IMR-90 (cell line): ENCODE measurements at regions not wholly inside any gene's neighbourhood (a gene's known extent, or its start where the extent isn't known, plus 50 kb on each side); places are given as distances from the start of the nearest gene placed in this dataset.

ENCODE experiments used
- ATAC-seq: fragments of 200-7000 bp; cut with Tn5 transposase; 2 replicates; pipeline ENCODE4 v1.9.1; 2020; ENCODE audit warnings: low read depth, mild to moderate bottlenecking, moderate library complexity
- BruUV-seq: library from RNA; stranded (reverse); fragments of 400-500 nt; replicated peaks from 2 replicates; lab custom pipeline; 2021; lab: Mats Ljungman, UMichigan
- CTCF ChIA-PET: fragments of 300-600 bp; formaldehyde crosslinking; extraction: SDS; loops from one replicate; lab custom pipeline; 2021; ENCODE audit warnings: antibody characterized with exemption; lab: Yijun Ruan, JAX
- POLR2A ChIA-PET: fragments of 300-600 bp; sonication (Branson Sonifier 250); formaldehyde crosslinking; loops from one replicate; lab custom pipeline; 2022; ENCODE audit warnings: antibody characterized with exemption; ENCODE audit not compliant: unreplicated experiment; lab: Charles Lee
- DNase-seq: peaks from one replicate; pipeline ENCODE4 v3.0.0; 2013
- H2AFZ ChIP-seq: replicated peaks from 2 replicates; pipeline ENCODE3; 2013; ENCODE audit warnings: low read length, mild to moderate bottlenecking; ENCODE audit not compliant: poor library complexity
- H2AK5ac ChIP-seq: 2 replicates; pipeline ENCODE4 v1.6.1; 2013; ENCODE audit warnings: low read depth, low read length, inconsistent platforms
- H2AK9ac ChIP-seq: replicated peaks from 2 replicates; pipeline ENCODE3; 2013; ENCODE audit warnings: mild to moderate bottlenecking, low read depth, low read length, moderate library complexity; ENCODE audit not compliant: poor library complexity
- H2BK120ac ChIP-seq: 2 replicates; pipeline ENCODE4 v1.6.1; 2013; ENCODE audit warnings: low read depth, low read length, inconsistent platforms
- H2BK15ac ChIP-seq: 3 replicates; pipeline ENCODE4 v1.6.1; 2013; ENCODE audit warnings: low read depth, low read length, inconsistent platforms
- H2BK20ac ChIP-seq: 2 replicates; pipeline ENCODE4 v1.6.1; 2013; ENCODE audit warnings: low read depth, mild to moderate bottlenecking, inconsistent platforms, low read length, moderate library complexity
- H2BK5ac ChIP-seq: 2 replicates; pipeline ENCODE4 v1.6.1; 2013; ENCODE audit warnings: mild to moderate bottlenecking, low read depth, low read length, inconsistent platforms; ENCODE audit not compliant: poor library complexity, severe bottlenecking
- H3K14ac ChIP-seq: replicated peaks from 2 replicates; pipeline ENCODE4 v1.6.1; 2013; ENCODE audit warnings: low read depth, low read length, inconsistent platforms
- H3K18ac ChIP-seq: 2 replicates; pipeline ENCODE4 v1.6.1; 2013; ENCODE audit warnings: low read depth, low read length, control low read depth
- H3K23ac ChIP-seq: 2 replicates; pipeline ENCODE4 v1.6.1; 2013; ENCODE audit warnings: low read depth, low read length, inconsistent platforms
- H3K27ac ChIP-seq: 2 replicates; pipeline ENCODE4 v1.5.1; 2013; ENCODE audit warnings: mild to moderate bottlenecking, control low read depth, low read length; ENCODE audit not compliant: insufficient read depth
- H3K27me3 ChIP-seq: 2 replicates; pipeline ENCODE4 v1.6.1; 2013; ENCODE audit warnings: low read length; ENCODE audit not compliant: control insufficient read depth, insufficient read depth
- H3K36me3 ChIP-seq: 2 replicates; pipeline ENCODE4 v1.6.1; 2013; ENCODE audit warnings: low read length, mixed read lengths; ENCODE audit not compliant: control insufficient read depth, insufficient read depth
- H3K4ac ChIP-seq: 2 replicates; pipeline ENCODE4 v1.6.1; 2013; ENCODE audit warnings: low read depth, low read length, inconsistent platforms
- H3K4me1 ChIP-seq: 2 replicates; pipeline ENCODE4 v1.6.1; 2013; ENCODE audit warnings: low read length, mixed read lengths; ENCODE audit not compliant: control insufficient read depth, insufficient read depth
- H3K4me2 ChIP-seq: 2 replicates; pipeline ENCODE4 v1.6.1; 2013; ENCODE audit warnings: low read depth, mild to moderate bottlenecking, control low read depth, low read length, moderate library complexity
- H3K4me3 ChIP-seq: 2 replicates; pipeline ENCODE4 v1.5.1; 2013; ENCODE audit warnings: low read depth, mild to moderate bottlenecking, control low read depth, low read length, moderate library complexity; ENCODE audit not compliant: insufficient read depth
- H3K56ac ChIP-seq: 2 replicates; pipeline ENCODE4 v1.6.1; 2013; ENCODE audit warnings: low read length, inconsistent platforms; ENCODE audit not compliant: insufficient read depth; ENCODE audit errors: extremely low read depth
- H3K79me1 ChIP-seq, 2 experiments: 2 replicates each; pipeline ENCODE4 v1.6.1; 2013; ENCODE audit warnings: low read length in 2 of 2, inconsistent platforms in 1 of 2, low read depth in 1 of 2
- H3K9ac ChIP-seq: 2 replicates; pipeline ENCODE4 v1.6.1; 2013; ENCODE audit warnings: low read depth, low read length, control low read depth
- H3K9me1 ChIP-seq: 2 replicates; pipeline ENCODE4 v1.6.1; 2013; ENCODE audit warnings: low read length, inconsistent platforms; ENCODE audit not compliant: insufficient read depth
- H3K9me3 ChIP-seq: 2 replicates; pipeline ENCODE4 v1.6.1; 2013; ENCODE audit warnings: low read length; ENCODE audit not compliant: control insufficient read depth, insufficient read depth
- H4K20me1 ChIP-seq: 2 replicates; pipeline ENCODE4 v1.6.1; 2013; ENCODE audit warnings: low read length, inconsistent platforms; ENCODE audit not compliant: insufficient read depth
- H4K5ac ChIP-seq: 2 replicates; pipeline ENCODE4 v1.6.1; 2013; ENCODE audit warnings: mild to moderate bottlenecking, low read depth, low read length, control low read depth
- H4K8ac ChIP-seq, 2 experiments: 2 replicates each; pipeline ENCODE4 v1.6.1; 2013; ENCODE audit warnings: low read depth in 2 of 2, low read length in 2 of 2, control low read depth in 1 of 2, inconsistent platforms in 1 of 2
- H4K91ac ChIP-seq: 2 replicates; pipeline ENCODE4 v1.6.1; 2013; ENCODE audit warnings: low read depth, low read length, inconsistent platforms; ENCODE audit not compliant: insufficient read depth
- BHLHE40 ChIP-seq: fragments of 150-350 bp; IDR thresholded peaks from 2 replicates; pipeline ENCODE4 v1.6.1; 2016; ENCODE audit warnings: mild to moderate bottlenecking, low read depth, low read length
- CEBPB ChIP-seq: IDR thresholded peaks from 2 replicates; pipeline ENCODE4 v1.6.1; 2012; ENCODE audit warnings: low read depth, low read length, improper control_type of control experiment
- CHD1 ChIP-seq: IDR thresholded peaks from 2 replicates; pipeline ENCODE4 v1.6.1; 2012; ENCODE audit warnings: low read depth, low read length, improper control_type of control experiment
- CTCF ChIP-seq: conservative IDR thresholded peaks from 2 replicates; pipeline ENCODE4 v1.5.1; 2012; ENCODE audit warnings: mild to moderate bottlenecking, low read depth, low read length, improper control_type of control experiment
- ELK1 ChIP-seq: fragments of 150-350 bp; IDR thresholded peaks from 2 replicates; pipeline ENCODE4 v1.6.1; 2016; ENCODE audit warnings: low read depth, mild to moderate bottlenecking, low read length, moderate library complexity, borderline replicate concordance
- FOS ChIP-seq: fragments of 150-350 bp; IDR thresholded peaks from 2 replicates; pipeline ENCODE4 v1.6.1; 2016; ENCODE audit warnings: low read depth, low read length
- MAFK ChIP-seq: IDR thresholded peaks from 2 replicates; pipeline ENCODE4 v1.6.1; 2012; ENCODE audit warnings: low read depth, low read length, improper control_type of control experiment
- MAZ ChIP-seq: IDR thresholded peaks from 2 replicates; pipeline ENCODE4 v1.6.1; 2012; ENCODE audit warnings: low read depth, mild to moderate bottlenecking, low read length, improper control_type of control experiment, moderate library complexity, borderline replicate concordance
- MXI1 ChIP-seq: IDR thresholded peaks from 2 replicates; pipeline ENCODE4 v1.6.1; 2012; ENCODE audit warnings: low read depth, mild to moderate bottlenecking, low read length, moderate library complexity, borderline replicate concordance
- NFE2L2 ChIP-seq: fragments of 150-350 bp; IDR thresholded peaks from 2 replicates; pipeline ENCODE4 v1.6.1; 2016; ENCODE audit warnings: low read depth, mild to moderate bottlenecking, low read length
- POLR2A ChIP-seq: IDR thresholded peaks from 2 replicates; pipeline ENCODE4 v1.6.1; 2012; ENCODE audit warnings: mild to moderate bottlenecking, low read depth, low read length
- RAD21 ChIP-seq: IDR thresholded peaks from 2 replicates; pipeline ENCODE4 v1.6.1; 2012; ENCODE audit warnings: low read length, improper control_type of control experiment
- RCOR1 ChIP-seq: IDR thresholded peaks from 2 replicates; pipeline ENCODE4 v1.6.1; 2012; ENCODE audit warnings: mild to moderate bottlenecking, low read length, improper control_type of control experiment; ENCODE audit not compliant: insufficient replicate concordance
- RFX5 ChIP-seq: IDR thresholded peaks from 2 replicates; pipeline ENCODE4 v1.8.0; 2012; ENCODE audit warnings: low read depth, mild to moderate bottlenecking, low read length, moderate library complexity
- SMC3 ChIP-seq: fragments of 150-350 bp; IDR thresholded peaks from 2 replicates; pipeline ENCODE4 v1.6.1; 2016; ENCODE audit warnings: low read depth, mild to moderate bottlenecking, antibody characterized with exemption, low read length, moderate library complexity
- USF2 ChIP-seq: fragments of 150-350 bp; IDR thresholded peaks from 2 replicates; pipeline ENCODE4 v1.6.1; 2017; ENCODE audit warnings: mild to moderate bottlenecking, antibody characterized with exemption, low read length, low read depth
- WGBS, 2 experiments: methylation state at CpG; one replicate each; pipeline versions ENCODE4 v1.1.5 to v1.1.7; 2013; ENCODE audit warnings: missing lambda C conversion rate in 2 of 2; ENCODE audit not compliant: insufficient read length in 1 of 2; ENCODE audit errors: extremely low coverage in 2 of 2; 5-methylcytosine and 5-hydroxymethylcytosine counted together
- dilution Hi-C: fragments of 300-500 bp; cut with HindIII; formaldehyde crosslinking; loops from one replicate; pipeline ENCODE4 v1.14.3; 2018; ENCODE audit warnings: low sequenced_read_pairs; ENCODE audit not compliant: unreplicated experiment
- in situ Hi-C: fragments of 300-500 bp; cut with MboI; formaldehyde crosslinking; loops from 3 replicates; pipeline ENCODE4 v1.14.3; 2019; ENCODE audit warnings: low sequenced_read_pairs, inconsistent platforms, mixed read lengths
- intact Hi-C: fragments of 100-400 bp; cut with micrococcal nuclease; formaldehyde crosslinking; loops from 2 replicates; pipeline ENCODE4 v1.10.0; 2022

- Histone ChIP-seq H2BK15ac (no peak overlapping the region), H4K20me1 (no peaks in the 10 kb centered on the region), H3K4me1 (no peaks in the 10 kb centered on the region), H3K4me2 (no peak overlapping the region), H2AK5ac (no peak overlapping the region), H2BK120ac (no peak overlapping the region), H3K27ac (no peak overlapping the region), H3K9me1 (no peaks in the 10 kb centered on the region), H3K23ac (no peak overlapping the region), H2BK5ac (no peak overlapping the region), H3K14ac (no peak overlapping the region), H2AK9ac (no peak overlapping the region), H4K8ac (no peak overlapping the region), H3K9ac (no peak overlapping the region), H2BK20ac (no peak overlapping the region), H3K79me1 (no peaks in the 10 kb centered on the region), H3K4ac (no peak overlapping the region), H2AFZ (no peak overlapping the region), H3K56ac (no peak overlapping the region), H4K5ac (no peak overlapping the region), H4K91ac (no peak overlapping the region), H3K27me3 (no peaks in the 10 kb centered on the region), H3K9me3 (peaks cover 7% of the 10 kb centered on the region; the same call in 1 of the 2 replicates), H3K4me3 (no peak overlapping the region), H3K36me3 (no peaks in the 10 kb centered on the region), H3K18ac (no peak overlapping the region)
- in situ Hi-C loops (no loop called here), dilution Hi-C loops (no loop called here), intact Hi-C loops (no loop called here)
- TF ChIP-seq BHLHE40 (no peak), POLR2A (no peak), NFE2L2 (no peak), RAD21 (no peak), MAFK (no peak), RCOR1 (no peak), USF2 (no peak), CHD1 (no peak), MXI1 (no peak), CTCF (no peak), SMC3 (no peak), CEBPB (no peak), MAZ (no peak), RFX5 (no peak), FOS (no peak), ELK1 (no peak)
- no TSS peak for BruUV-seq
- DNase-seq (no peak), ATAC-seq (no peak)
- ChIA-PET CTCF (no interaction called here), POLR2A (no interaction called here)
- WGBS, 2 experiments: 80% methylated on average over 1 of the region's 4 CpGs; no CpG with 5 or more reads in 1 of the 2 experiments
Measured at GRCh38 chr5:165781738-165782137, 2276.3 kb downstream of the MAT2B start.
